OCI-LY7 (cell line): ENCODE measurements at regions not wholly inside any gene's neighbourhood (a gene's known extent, or its start where the extent isn't known, plus 50 kb on each side); places are given as distances from the start of the nearest gene placed in this dataset.

Experiments
- CTCF ChIP-seq: fragments of 200-600 bp; sonication (generic); conservative IDR thresholded peaks from 2 replicates; pipeline ENCODE4 v1.5.1; 2014; ENCODE audit warnings: mild to moderate bottlenecking, antibody characterized with exemption, low read length, moderate library complexity, mixed read lengths
- EZH2phosphoT487 ChIP-seq: fragments of 200-600 bp; sonication (generic); IDR thresholded peaks from 2 replicates; pipeline ENCODE4 v1.6.1; 2018; ENCODE audit warnings: low read depth, borderline replicate concordance, mild to moderate bottlenecking, mixed run types, antibody characterized with exemption, low read length, moderate library complexity, mixed read lengths

GRCh38 chr22:47690166-47690565, 927.7 kb downstream of the TBC1D22A start:
- TF ChIP-seq EZH2phosphoT487 (no peak), CTCF (no peak)
